Epidermal melanocyte (primary cell): ENCODE measurements at regions not wholly inside any gene's neighbourhood (a gene's known extent, or its start where the extent isn't known, plus 50 kb on each side); places are given as distances from the start of the nearest gene placed in this dataset.
A peak's percentile ranks its signal among the peaks of the same experiment; 100 is the strongest.

Source experiments
- DNase-seq: peaks from one replicate; pipeline ENCODE4 v3.0.0; 2011; ENCODE audit warnings: low spot score; ENCODE audit not compliant: insufficient read length

DNA sequence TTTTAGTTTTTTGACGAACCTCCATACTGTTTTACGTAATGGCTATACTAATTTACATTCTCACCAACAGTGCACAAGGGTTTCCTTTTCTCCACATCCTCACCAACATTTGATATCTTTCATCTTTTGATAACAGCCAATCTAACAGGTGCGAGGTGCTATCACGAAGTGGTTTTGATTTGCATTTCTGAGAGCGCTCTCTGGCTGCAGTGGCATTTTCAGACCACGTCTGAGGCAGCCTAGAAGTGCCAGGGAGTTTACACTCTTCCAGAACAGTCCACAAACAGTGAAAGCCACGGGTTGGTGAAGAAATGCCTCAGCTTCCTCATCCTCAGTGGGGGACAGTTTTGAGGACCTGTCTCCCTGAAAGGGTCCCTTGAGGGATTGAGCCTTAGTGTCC, 471.0 kb downstream of the BCOR start:
- DNase-seq, result no peak

DNA sequence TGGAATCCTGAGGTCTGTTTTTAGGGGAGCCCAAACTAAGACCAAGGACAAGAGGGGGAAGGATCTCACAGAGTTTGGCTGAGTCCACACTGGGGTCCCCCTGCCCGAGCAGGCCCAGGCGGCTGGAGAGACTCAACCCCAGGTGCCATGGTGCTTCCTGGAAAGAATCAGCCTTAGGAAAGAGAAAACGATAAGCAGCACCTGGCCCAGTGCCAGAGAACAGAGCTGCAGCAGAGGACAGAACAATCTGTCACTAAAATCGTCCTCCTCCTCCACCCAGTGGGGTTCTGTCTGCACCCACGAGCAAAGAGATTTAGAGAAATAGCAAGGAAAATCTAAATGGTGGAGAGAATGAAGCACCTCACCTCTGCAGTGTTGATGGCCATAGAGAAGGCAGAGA, 470.5 kb downstream of the BCOR start:
- DNase-seq, result no peak

DNA sequence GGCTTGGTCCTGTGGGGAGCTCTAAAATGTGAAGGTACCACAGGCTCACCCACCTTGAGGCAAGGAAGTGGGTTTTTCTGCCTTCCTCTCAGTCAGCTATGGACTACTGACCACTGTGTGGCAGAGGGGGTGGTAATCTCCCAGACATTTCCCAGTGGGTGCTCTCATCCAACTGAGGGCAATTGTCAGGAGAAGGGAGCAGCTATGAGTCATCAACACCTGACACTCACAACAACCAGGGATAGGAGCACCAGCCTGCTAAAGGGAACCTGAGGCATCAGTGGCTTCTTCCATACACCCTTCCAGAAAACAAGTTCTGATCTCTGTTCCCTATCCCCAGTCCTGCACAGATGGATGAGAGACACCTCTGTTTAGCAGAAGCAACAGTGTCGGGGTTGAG, 468.8 kb downstream of the BCOR start:
- no peak for DNase-seq

DNA sequence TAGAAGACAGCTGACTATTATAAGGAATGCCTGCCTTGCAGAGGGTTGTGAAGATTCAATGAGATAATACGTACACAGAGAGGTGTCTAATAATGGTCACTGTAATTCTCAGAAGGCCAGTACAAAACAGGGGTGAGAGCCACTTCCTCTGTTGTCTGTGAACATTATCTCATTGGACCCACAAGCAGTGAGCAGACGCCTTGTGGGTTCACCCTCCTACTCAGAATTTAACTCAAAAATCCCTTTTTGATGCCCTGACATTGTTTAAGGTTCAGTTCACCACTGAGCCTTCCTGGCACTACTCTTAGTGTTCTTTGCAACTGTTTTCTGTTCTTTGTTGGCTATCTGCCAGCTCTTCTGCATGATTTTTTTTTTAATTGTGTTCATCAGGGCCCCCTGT, 467.4 kb downstream of the BCOR start:
- no peak for DNase-seq

DNA sequence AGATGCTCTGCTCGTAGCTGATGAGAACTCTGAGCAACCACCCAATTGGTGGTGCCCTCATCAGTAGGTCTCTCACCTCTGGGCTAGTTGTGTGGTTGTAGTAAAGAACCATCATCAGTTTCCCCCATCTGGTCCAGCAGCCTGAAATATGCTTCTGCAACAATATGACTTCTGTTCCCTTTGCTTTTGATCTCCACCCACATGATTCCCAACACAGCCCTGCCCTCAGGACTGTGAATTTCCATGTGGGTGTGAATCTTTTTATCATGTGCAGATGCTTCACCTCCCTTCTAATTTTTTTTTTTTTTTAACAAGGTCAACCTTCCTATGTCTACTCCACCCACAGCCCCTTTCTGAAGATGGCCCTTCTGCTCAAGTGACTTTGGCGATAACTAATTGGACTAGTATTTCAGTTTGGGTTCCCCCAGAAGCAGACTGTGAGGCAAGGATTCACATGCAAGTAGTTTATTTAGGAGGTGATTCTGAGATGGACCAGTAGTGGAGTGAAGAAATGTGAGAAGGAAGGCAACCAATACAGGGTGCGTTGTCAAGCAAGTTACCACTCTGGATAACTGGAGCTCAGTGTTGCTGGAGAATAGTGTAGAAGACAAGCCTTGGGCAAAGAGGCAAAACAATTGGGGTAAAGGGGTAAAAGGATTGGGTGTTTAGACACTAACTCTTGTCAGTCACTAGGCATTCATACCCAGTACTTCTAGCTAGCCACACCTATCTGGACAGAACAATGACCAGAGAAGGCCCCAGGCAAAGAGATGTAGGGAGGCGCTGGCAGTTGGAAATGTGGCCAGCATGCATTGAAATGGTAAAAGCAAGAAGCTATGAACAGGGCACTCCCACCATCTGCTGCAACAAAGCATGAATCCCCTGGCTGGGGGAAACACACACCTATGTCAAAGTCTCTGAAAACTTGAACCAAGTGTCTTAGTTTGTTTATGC, 466.2 kb downstream of the BCOR start:
- DNase-seq, result no peak

DNA sequence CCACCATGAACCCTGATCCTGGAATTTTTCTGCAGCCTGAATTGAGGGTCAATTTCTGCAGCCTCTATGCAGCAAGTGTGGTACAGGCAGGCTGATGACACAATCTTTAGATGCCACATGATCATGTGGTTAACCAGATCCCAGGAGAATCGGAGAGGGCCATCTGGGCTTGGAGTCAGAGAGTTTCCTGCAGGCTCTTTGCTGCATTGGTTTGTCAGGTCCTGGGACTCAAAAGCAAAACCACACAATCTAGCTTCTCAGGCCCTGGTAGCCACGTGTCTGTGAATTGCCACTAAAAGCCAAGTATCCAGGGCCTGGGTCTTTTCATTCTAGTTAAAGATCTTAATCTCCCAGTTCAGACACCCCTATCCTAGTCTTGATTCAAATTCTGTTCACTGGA, 464.5 kb downstream of the BCOR start:
- peak; percentile 38 for DNase-seq

DNA sequence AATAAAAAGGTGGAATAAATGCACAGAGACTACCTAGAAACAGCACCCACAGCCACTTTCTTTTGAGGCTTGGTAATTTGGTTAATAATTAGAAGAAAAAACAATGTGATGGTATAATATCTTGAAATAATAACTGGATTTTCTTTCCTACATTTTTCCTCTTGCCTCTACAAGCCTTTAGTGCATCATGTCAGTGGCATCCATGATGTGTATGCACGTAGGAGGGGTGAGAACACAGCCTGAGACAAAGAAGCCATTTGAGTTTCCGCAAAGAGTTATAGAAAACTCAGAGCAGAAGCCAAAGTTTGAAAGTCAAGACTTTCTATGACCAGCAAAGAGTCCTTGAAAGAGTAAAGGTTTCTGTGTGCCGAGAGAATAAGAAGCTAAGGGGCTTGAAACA, 461.3 kb downstream of the BCOR start:
- DNase-seq, result no peak

DNA sequence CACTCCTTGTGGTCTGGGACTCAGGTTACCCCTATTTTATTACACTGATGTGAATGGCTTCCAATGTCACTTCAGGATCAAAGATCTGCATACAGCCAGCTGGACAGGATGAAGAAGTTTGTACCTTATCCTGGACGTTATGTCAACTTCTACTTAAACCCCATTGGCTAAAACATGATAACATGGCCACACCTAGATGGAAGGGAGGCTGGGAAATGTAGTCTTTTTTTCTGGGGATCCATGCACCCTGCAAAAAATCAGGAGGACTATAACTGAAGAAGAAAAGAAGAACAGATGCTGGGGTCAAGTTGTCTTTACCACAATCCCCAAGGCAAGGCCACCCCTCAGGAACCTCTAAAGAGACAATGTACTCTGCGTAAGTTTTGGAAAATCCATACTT, 459.2 kb downstream of the BCOR start:
- no peak for DNase-seq

DNA sequence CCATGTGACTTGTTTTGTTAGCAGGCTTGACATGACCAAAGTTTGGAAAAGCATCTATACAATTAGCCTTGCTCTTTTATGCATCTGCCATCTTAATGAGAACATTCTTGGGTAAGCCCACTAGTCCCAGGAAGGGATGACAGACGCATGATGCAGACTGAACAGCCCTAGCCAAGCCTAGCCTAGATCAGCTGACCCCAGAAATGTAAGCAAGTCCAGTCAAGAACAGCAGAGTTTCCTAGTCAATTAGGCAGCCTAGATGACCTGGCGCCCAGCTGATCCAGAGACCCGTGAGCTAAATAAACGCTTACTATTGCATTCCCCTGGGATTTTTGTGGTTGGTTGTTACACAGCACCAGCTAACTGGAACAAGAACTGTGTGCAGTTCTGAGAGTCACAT, 457.9 kb downstream of the BCOR start:
- DNase-seq, result no peak

DNA sequence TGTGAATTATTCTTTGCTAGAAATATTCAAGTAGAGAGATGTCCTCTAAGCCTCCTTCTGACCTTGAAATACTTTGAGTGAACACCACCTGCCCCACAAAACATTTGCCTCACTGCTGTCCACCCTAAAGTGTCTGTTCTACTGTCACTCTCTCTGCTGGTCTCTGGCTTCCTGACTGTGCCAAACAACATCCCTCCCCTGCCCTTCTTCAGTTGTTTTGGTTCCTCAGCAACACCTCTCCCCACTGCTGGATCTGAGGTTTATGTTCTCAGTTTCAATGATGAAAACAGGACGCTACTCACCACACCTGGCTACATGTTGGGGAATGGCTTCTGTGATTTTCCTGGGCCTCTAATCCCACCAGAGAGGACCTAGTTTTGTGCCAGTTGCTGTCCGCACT, 456.9 kb downstream of the BCOR start:
- DNase-seq, result no peak

DNA sequence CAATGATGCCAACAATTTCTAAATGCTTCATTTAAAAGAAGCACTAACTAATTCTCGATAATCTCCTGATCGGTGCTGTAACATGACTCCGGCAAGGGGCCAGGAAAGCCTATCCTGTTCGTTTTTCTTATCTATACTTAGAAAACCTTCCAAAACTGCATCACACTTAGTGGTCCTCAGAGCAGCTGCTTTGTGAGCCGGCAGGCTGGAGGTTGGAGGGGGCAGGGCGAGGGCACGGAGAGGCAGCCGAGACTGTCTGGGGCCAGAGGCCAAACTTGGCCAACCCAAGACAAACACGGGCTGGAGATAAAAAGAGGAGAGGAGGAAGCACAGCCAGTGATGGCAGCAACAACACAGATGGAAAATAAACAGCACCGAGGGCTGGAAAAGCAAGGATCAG, 455.7 kb downstream of the BCOR start:
- no peak for DNase-seq

DNA sequence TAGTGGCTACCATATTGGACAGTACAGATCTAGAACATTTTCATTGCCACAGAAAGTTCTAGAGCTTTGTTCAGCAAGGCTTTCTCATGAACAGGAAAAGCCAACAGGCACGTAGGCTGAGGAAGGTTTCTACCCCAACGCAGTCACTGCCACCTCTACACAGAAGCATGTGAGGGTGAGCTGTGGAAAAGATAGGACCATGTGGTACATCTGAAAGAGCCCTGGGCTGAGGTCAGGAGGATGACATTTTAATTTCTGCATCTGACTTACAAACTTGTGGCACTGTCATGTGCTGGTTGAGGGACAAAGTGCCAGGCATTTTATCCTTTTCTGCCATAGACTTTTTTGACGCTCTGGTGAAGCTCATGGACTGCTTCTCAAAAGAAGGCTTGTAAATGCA, 454.2 kb downstream of the BCOR start:
- no peak for DNase-seq

DNA sequence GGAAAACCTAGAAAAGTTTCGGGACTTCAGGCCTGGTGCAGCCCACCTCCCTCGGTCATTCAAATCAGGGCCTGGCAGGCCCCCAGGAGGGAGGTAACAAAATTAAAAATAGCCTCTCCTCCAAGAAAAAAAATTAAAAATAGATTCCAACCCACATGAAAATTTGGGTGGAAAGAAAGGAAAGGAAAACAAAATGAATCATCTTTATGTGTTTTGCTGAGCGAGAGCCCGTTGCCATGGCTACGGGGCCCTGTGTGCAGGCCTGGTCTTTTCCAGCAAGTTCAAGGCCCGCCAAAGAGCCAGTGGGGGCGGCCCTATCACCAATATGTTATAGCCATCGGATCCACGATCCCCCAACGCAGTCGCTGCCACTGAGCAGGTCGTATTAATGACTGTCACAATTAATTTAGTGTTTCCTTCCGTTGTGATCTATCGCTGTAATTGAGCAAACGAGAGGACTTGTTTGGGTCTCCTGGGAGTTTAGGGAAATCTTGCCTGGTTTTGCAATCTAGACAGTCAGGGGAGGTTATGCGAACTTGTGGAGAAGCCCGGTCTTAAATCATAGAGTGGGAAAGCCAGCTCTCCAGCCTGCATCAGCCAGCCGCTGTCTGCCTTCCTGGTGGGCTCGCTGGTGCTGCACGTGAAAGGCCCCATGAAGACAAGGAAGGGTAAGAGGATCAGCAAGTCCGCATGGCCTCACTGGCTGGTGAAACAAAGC, 452.4 kb downstream of the BCOR start:
- DNase-seq, result no peak

DNA sequence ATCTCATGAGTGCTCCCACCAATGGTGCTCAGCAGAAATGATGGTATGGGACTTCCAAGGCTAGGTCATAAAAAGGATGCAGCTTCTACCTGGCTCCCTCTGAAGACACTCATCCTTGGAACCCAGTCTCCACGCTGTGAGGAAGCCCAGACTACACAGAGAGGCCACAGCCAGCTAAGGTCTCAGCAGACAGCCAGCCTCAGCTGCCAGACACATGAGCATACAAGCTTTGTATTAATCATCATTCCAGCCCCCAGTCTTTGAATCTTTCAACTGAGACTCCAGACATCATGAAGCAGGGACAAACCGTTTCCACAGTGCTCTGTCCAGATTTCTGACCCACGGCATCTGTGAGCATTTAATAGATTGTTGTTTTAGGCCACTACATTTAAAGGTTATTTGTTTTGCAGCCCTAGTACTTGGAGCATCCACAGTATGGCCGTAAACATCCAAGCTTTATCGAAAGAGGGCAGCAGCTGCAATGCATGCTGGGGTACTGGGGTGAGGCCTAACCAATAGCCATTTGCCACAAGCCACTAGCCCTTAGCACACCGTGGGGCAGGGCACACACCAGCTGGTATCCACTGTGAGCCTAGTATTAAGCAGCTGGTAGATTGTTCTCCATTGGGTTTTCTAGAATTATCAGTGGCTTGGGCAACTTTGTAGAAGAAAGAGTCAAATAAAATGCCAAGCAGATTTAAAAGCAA, 449.1 kb downstream of the BCOR start:
- DNase-seq, result no peak

DNA sequence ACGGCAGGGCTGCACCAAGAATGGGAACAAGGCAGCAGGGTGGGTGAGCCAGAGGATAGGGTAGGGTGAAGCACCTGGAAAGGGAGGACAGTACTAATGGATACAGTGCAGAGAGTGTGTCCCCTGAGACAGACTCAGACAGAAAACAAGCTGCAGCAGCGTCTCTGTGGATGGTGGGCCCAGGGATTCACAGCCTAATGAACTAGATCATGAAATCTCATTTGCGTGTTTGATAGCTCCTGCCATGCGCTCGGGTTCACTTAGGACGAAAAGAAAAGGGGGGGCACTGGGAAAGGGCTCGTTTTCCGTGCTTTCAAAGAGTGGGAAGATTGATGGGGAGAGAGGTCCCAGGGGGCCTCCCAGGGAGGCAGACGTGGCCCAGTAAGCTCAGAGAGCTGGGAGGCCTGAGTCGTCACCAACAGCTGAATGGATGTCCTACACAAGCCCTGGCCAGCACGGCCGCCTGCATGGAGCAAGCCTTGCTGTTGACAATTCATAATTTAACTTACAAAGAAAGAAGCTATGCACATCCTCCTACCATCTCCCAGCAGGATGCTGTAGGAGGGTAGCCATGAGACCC, 446.9 kb downstream of the BCOR start:
- DNase-seq, result no peak

DNA sequence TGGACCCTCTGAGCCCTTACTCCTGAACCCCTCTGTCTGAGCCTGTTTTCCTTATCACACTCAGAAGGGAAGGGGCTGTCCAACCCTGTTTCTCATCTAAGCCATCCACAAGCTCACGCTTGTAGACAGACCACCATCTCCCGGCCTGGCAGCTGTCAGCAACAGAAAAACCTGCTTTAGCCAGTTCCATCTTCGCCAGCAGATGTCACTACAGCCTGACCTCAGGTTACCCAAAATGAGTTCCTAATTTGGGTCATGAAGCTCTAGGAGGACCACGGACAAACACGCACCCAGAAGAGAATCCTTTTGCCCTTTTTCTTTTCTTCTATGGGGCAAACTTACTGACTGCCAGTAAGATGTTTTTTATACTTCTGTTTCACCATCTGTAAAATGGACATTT, 445.4 kb downstream of the BCOR start:
- no peak for DNase-seq

DNA sequence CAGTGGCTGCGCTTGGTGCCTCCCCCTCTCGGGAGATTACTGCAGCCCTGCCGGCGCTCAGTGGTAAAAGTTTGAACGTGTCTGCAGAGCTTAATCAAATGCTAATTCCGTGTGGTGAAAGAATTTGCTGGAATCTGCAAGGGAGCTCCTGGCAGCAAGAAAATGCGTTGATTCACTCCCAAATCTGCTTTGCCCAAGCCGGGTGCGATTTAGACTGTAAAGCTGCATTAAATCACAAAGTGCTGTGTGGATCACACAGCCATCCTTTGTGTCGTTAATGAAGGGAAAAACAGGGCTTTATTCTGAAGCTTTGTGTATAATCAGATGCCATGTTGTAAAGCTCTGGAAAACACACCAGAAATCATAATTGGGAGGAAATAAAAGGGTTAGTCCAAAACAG, 444.1 kb downstream of the BCOR start:
- no peak for DNase-seq

DNA sequence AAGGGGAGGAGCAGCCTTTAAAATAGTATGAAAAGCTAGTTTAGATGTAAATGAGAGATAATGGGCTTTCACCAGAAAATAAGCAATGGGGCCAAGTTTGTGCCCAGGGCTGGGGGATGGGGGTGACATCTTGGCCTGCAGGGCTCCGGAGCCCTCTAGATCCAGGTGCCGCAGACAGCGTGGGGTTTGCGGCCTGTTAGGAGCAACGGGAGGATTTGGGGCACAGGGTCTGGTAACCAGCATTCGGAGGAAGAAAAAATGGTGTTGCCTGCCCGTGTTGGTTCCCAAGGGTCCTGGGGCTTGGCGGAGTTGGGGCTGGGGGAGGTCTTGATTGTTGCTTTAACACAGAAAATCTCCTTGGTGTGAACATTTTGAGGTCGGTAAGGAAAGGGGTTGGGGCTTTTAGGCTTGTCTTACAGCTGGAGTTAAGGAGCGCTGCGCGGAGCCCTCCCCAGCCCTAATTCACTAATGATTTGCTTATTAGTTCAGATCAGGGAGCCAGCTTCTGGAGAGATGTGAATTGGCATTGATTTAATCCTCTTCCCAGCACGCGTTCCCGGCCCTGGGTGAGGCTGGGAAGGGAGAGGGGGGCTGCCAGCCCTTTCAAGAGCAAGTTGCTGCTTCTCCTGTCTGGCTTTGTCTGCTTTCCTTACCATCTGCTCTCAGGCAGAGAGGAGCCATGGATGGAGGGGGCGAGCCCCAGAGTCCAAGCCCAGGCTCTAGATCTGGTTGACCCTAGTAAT, 443.4 kb downstream of the BCOR start:
- DNase-seq, result no peak

DNA sequence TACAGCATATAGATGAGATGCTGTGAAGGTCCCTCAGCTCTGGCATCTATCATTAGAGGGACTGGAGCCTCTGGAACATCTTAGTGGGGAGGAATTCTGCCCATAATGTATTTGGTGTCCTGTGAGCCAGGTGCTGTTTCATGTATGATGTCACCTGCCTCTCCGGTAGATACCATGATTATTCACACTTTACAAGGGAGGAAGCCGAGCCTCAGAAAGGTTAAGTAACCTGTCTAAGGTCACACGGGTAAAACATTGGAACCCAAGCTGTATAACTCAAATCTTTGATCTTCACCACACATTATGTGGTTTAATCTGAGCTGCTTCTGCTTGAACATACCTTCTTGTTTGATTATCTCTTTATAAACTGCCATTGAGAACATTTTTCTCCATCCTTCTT, 442.8 kb downstream of the BCOR start:
- no peak for DNase-seq

DNA sequence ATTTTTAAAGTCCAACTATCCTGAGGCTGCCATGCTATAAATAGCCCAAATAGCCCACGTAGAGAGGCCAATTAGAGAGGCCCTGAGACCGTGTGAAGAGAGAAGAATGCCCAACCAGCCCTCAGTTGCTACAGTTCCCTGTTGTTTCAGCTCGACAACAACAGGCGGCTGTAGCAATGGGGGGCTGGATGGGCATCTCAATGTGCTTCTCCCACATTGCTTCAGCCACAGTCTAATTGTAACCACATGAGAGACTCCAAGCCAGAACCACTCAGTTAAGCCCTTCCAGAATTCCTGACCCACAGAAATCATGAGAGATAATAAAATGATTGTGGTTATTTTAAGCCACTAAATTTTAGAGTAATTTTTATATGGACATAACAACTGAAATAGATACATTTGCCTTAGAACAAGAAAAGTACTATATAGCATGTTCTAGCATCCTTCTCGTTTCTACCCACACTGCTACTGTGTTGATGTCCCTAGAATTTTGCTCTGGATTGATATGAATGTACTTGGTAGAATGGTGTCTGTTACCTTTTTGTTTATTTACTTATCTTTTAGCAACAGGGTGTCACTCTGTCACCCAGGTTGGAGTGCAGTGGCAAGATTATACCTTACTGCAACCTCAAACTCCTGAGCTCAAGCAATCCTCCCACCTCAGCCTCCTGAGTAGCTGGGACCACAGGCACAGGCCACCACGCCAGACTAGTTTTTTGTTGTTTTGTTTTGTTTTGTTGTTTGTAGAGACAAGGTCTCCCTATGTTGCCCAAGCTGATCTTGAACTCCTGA, 436.4 kb downstream of the BCOR start:
- DNase-seq, result no peak
